ENCODE measurements at regions not wholly inside any gene's neighbourhood (a gene's known extent, or its start where the extent isn't known, plus 50 kb on each side); places are given as distances from the start of the nearest gene placed in this dataset.

DNA sequence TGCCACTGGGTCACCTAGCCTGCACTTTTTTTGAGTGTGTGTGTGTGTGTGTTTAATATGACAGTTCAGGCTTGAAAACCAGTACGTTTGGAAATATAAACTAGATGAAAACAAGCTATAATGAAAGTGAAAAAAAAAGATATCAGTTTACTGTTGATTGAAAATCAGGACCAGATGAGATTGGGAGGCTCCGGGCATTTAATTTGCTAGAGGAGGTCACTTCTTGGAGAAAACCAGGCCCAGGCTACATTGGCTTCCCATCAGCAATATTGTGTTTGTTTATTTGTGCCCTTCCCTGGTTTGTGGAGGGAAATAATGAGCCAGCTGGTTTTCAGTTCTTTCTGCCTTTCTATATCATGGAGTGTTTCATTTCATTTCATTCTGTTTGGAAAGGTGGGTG is 246.6 kb upstream of the JAG1 start:
- no peak overlapping the region for H3K4me3 ChIP-seq (ENCODE audit: low read depth, low read length)
- DNase-seq (ENCODE audit: low read depth): no peak
- TF ChIP-seq, protein P1, sequence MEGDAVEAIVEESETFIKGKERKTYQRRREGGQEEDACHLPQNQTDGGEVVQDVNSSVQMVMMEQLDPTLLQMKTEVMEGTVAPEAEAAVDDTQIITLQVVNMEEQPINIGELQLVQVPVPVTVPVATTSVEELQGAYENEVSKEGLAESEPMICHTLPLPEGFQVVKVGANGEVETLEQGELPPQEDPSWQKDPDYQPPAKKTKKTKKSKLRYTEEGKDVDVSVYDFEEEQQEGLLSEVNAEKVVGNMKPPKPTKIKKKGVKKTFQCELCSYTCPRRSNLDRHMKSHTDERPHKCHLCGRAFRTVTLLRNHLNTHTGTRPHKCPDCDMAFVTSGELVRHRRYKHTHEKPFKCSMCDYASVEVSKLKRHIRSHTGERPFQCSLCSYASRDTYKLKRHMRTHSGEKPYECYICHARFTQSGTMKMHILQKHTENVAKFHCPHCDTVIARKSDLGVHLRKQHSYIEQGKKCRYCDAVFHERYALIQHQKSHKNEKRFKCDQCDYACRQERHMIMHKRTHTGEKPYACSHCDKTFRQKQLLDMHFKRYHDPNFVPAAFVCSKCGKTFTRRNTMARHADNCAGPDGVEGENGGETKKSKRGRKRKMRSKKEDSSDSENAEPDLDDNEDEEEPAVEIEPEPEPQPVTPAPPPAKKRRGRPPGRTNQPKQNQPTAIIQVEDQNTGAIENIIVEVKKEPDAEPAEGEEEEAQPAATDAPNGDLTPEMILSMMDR (IDR thresholded peaks at IDR 0.05; ENCODE audit: control insufficient read depth, extremely low read depth, insufficient read depth): no peak

DNA sequence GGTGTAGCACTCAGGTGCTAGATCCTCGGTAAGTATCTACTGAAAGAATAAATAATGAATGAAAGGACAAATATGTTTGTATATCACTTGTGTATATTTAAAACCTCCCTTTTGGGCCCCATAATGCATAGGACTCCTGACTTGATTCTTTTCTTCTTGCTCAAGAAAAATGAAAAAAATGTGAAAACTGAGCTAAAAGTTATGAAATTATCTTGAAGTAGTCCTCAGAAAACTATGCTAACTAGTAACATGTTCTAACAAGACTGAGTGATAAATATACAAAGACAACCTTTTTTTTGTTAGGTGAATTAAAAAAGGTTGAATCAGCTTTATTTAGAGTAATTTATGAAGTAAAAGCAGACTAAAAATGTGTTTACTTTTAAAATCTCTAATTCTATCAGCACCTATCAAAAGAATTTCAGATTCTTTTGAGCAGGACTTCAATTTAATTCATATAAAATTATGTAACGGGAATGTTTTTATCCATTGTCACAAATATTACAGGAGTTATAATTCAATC is 247.8 kb upstream of the JAG1 start:
- H3K4me3 ChIP-seq (ENCODE audit: low read depth, low read length): no peak overlapping the region
- no peak for DNase-seq (ENCODE audit: low read depth)
- TF ChIP-seq, protein P1 (IDR thresholded peaks at IDR 0.05; ENCODE audit: control insufficient read depth, extremely low read depth, insufficient read depth): no peak

DNA sequence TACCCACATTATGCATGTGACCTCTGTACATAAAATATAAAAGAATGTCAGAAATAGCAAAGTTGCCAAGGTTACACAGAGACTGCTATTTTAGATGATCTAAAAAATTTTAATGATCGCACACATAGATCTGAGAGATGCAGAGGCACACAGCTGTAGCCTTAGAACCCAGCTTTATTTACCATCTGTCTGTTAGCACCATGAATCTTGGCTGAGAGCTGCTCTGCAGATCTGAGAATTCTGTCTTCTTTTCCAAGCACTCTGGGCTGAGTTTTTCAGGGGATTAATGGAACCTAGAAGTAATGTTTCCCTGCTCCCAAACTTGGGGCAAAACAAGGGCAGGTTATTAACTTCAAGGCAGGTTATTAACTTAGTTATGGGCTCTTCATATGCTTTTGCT is 248.7 kb upstream of the JAG1 start:
- no peak overlapping the region for H3K4me3 ChIP-seq (ENCODE audit: low read depth, low read length)
- DNase-seq (ENCODE audit: low read depth): no peak
- TF ChIP-seq, protein P1 (IDR thresholded peaks at IDR 0.05; ENCODE audit: control insufficient read depth, extremely low read depth, insufficient read depth): no peak

DNA sequence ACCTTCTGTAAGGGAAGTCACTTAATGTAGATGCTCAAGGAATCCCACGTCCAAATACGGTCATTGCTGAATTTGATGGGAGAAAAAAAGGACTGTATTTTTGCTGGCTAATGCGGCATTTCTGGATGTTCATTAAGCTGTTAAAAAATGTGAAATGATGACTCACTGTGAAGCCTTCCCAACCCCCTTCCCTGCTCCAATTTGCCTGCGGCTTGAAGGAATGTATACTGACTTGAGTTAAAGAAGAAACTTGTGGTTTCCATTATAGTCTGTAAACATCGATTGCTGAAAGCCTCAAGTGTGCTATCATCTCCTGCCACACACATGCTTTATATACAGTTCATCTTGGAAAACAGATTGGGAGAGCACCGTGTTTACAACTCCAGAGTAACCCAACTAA is 249.1 kb upstream of the JAG1 start:
- no peak for DNase-seq (ENCODE audit: low read depth)
- H3K4me3 ChIP-seq (ENCODE audit: low read depth, low read length): no peak overlapping the region
- TF ChIP-seq, protein P1 (IDR thresholded peaks at IDR 0.05; ENCODE audit: control insufficient read depth, extremely low read depth, insufficient read depth): no peak

DNA sequence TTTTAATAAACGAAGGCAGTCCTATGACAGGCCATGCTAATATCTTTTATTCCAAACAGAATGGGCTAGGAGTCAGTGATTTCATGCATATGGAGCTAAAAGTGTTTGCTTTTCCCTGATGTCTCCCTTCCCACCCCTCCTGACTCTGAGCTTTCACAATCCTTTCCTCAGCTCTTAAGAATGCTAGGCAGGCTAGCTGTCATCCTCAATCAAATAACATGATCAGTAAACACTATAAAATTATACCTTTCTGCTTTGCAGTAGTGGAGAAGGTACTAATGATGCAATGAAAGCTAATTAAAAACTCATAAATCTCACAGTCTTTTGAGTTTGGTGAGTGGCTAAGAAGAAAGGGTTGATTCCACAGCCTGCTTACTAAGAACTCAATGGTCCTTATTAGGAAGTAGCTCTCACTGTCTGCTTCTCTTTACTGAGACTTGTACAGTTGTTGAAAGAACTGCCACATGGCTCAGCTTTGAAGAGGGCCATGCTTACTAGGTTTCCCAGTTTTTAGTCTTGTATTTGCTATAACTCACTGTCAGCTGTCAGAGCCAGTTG is 250.9 kb upstream of the JAG1 start:
- H3K4me3 ChIP-seq (ENCODE audit: low read depth, low read length): no peak overlapping the region
- no peak for DNase-seq (ENCODE audit: low read depth)
- TF ChIP-seq, protein P1 (IDR thresholded peaks at IDR 0.05; ENCODE audit: control insufficient read depth, extremely low read depth, insufficient read depth): no peak

DNA sequence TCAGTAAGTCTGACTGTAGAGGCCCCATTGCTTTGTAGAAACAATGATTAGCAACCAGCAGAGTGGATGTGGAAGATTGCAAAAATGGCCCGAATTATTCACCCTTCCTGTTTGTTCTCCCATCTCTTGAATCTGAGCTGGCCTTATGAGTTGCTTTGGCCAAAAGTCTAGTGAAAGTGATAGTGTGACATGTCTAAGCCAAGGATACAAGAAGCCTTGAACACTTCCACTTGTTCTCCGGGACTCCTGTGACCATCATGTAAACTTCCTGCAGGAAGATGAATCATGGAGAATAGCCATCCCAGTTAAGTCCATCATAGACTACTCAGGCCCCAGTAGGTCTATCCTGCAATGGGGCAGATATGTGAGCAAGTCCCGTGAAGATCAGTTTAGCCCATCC is 252.0 kb upstream of the JAG1 start:
- H3K4me3 ChIP-seq (ENCODE audit: low read depth, low read length): no peak overlapping the region
- TF ChIP-seq, protein P1 (IDR thresholded peaks at IDR 0.05; ENCODE audit: control insufficient read depth, extremely low read depth, insufficient read depth): no peak
- no peak for DNase-seq (ENCODE audit: low read depth)

DNA sequence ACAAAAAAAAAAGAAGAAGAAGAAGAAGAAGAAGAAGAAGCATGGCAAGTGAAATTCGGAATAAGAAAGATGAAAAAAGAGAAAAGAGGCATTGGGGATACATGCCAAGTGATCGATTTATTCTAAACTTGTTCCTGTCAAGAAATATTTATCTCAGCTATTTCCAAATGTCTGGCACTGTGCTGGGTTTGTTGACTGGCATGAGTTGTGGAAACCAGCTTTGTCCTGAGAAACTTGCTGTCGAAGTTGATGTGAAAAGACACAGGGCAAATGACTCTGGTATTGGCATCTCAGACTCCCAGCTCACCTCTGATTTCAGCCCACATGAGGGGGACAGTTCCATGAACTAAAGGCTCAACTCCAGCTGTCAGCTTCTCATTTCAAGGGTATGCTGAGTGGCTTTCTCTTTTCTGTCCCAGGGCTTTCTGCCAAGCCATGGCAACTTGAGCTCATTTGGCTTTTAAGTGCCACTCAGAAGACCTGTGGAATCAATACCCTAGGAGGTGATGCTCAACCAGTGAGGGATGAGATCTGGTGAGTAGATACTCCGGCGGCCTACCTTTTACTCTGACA is 253.3 kb upstream of the JAG1 start:
- DNase-seq (ENCODE audit: low read depth): no peak
- no peak overlapping the region for H3K4me3 ChIP-seq (ENCODE audit: low read depth, low read length)
- TF ChIP-seq, protein P1 (IDR thresholded peaks at IDR 0.05; ENCODE audit: control insufficient read depth, extremely low read depth, insufficient read depth): no peak

All from LNCaP clone FGC (cell line).